Naive thymus-derived CD8-positive, alpha-beta T cell (primary cell): ENCODE measurements at regions not wholly inside any gene's neighbourhood (a gene's known extent, or its start where the extent isn't known, plus 50 kb on each side); places are given as distances from the start of the nearest gene placed in this dataset.
"Not testable (repeated sequence)": the region's sequence is repeated elsewhere in the genome, so short reads cannot be mapped to it uniquely, and the experiment has no call there.

Experiments
- ATAC-seq, 2 donors: fragments of 150-1000 bp; cut with Tn5 transposase in 1 of 2; sonication (Bioruptor Pico), chemical (Tn5 transposase) in 1 of 2; 1 replicate in 1 of 2; 2 replicates in 1 of 2; pipeline ENCODE4 v1.10.0; 2021; ENCODE audit warnings: mild to moderate bottlenecking in 2 of 2, moderate library complexity in 2 of 2
- POLR2A ChIA-PET: fragments of 350-600 bp; sonication (Branson Sonifier 250); formaldehyde crosslinking; loops from one replicate; lab custom pipeline; 2021; ENCODE audit warnings: antibody characterized with exemption; lab: Charles Lee
- DNase-seq, 10 donors: peaks; one replicate each; pipeline versions ENCODE4 v3.0.0 to v3.0.0-alpha.2; 2020 to 2022
- H3K27ac Mint-ChIP-seq, 10 donors: one replicate each; pipeline ENCODE4 v1.8.0; 2020 to 2022; ENCODE audit warnings: mild to moderate bottlenecking in 10 of 10, mixed read lengths in 10 of 10, moderate library complexity in 4 of 10, inconsistent platforms in 1 of 10
- H3K27me3 Mint-ChIP-seq, 5 donors: one replicate each; pipeline ENCODE4 v1.8.0; 2021 to 2022; ENCODE audit warnings: mixed read lengths in 5 of 5
- H3K36me3 Mint-ChIP-seq, 3 donors: one replicate each; pipeline ENCODE4 v1.8.0; 2020 to 2022; ENCODE audit warnings: mixed read lengths in 3 of 3, mild to moderate bottlenecking in 2 of 3, inconsistent platforms in 1 of 3
- H3K4me1 Mint-ChIP-seq, 4 donors: one replicate each; pipeline ENCODE4 v1.8.0; 2021 to 2022; ENCODE audit warnings: mixed read lengths in 4 of 4
- H3K4me3 Mint-ChIP-seq, 10 donors: one replicate each; pipeline ENCODE4 v1.8.0; 2020 to 2022; ENCODE audit warnings: mild to moderate bottlenecking in 10 of 10, mixed read lengths in 10 of 10, moderate library complexity in 6 of 10, inconsistent platforms in 1 of 10
- H3K9me3 Mint-ChIP-seq, 9 donors: one replicate each; pipeline ENCODE4 v1.8.0; 2020 to 2022; ENCODE audit warnings: mixed read lengths in 9 of 9, mild to moderate bottlenecking in 3 of 9, inconsistent platforms in 1 of 9, moderate library complexity in 1 of 9

DNA sequence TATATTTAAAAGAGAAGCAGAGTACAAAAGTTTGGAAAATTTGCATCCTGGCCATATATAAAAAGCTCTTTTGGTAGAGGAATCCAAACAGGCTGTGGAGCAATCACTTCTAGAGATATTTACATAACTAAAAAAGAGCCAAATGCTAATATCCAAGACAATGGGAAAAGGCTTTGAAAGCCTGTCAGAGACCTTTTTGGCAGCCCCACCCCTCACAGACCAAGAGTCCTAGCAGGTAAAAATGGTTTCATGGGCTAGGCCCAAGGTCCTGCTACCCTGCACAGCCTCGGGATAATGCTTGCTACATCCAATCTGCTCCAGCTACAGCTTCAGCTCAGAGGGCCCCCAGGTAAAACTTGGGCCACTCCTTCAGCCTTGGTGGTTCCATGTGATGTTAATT is 430.2 kb upstream of the KCND2 start:
- ATAC-seq (no peak), DNase-seq (no peak)
- no peaks in the 10 kb centered on the region for H3K4me1 Mint-ChIP-seq
- H3K4me3 Mint-ChIP-seq, result no peak overlapping the region
- no peaks in the 10 kb centered on the region for H3K27me3 Mint-ChIP-seq
- peaks cover 0 to 5% (median 0%) of the 10 kb centered on the region in 3 donors for H3K36me3 Mint-ChIP-seq
- no peak overlapping the region for H3K27ac Mint-ChIP-seq
- peaks cover 0 to 56% (median 25%) of the 10 kb centered on the region in 9 donors for H3K9me3 Mint-ChIP-seq
- POLR2A ChIA-PET, result no interaction called here

DNA sequence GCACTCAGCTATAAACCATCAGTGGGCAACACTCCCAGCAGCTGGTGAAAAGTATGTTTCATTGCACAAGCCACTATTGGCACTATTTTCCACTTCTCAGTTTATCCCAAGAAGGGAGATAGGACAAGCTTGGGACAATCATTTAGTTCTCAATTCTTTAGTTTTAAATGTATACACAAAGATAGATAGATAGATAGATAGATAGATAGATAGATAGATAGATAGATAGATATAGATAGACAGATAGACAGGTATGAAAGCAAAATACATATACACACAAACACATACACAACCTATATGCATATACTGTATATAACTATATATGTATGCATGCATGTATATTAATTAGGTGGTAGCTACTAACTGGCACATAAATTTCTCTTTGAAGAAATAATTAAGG is 411.6 kb upstream of the KCND2 start:
- Mint-ChIP-seq H3K36me3 (no peaks in the 10 kb centered on the region), H3K4me1 (no peaks in the 10 kb centered on the region), H3K9me3 (peaks cover 4 to 26% (median 14%) of the 10 kb centered on the region in 9 donors), H3K27ac (no peak overlapping the region), H3K27me3 (no peaks in the 10 kb centered on the region), H3K4me3 (no peak overlapping the region)
- POLR2A ChIA-PET, result no interaction called here
- ATAC-seq (no peak), DNase-seq (no peak)

DNA sequence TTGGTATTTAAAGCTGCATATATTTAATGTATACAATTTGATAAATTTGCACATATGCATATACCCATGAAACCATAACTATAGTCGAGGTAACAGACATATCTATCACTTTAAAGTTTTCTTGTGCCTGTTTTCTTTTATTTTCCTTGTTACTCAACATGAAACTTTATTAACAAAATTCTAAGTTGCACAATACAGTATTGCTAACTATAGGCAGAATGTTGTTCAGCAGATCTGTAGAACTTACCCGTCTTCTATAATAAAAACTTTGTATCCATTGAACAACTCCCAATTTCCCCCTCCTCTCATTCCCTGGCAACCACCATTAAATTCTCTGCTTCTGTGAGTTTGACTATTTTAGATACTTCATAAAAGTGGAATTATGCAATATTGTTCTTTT is 404.6 kb upstream of the KCND2 start:
- no peak overlapping the region for H3K27ac Mint-ChIP-seq
- POLR2A ChIA-PET, result no interaction called here

DNA sequence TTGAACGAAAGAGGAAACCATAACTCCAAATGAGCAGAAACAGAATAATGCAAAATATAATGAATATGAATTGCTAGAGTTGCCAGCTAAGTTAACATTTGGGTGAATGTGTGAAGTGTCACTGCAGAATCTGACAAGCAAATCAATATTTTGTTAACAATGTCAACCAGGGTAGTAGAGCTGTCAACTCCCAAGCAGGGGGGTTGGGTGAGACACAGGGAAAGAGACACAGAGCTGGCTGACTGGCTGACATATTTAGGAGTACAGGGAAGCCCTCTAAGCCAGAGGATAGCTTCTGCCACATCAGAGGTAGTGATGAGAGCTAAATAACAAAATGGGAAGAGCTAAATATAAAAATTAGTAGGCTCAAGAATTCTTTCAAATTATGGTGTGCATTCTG is 393.1 kb upstream of the KCND2 start:
- no peaks in the 10 kb centered on the region for H3K27me3 Mint-ChIP-seq
- POLR2A ChIA-PET, result no interaction called here
- no peak overlapping the region for H3K4me3 Mint-ChIP-seq
- peaks cover 3 to 21% (median 6%) of the 10 kb centered on the region in 9 donors for H3K9me3 Mint-ChIP-seq
- ATAC-seq (no peak), DNase-seq (no peak)
- no peak overlapping the region for H3K27ac Mint-ChIP-seq
- H3K36me3 Mint-ChIP-seq, result peaks cover 0 to 3% (median 0%) of the 10 kb centered on the region in 3 donors
- H3K4me1 Mint-ChIP-seq, result no peaks in the 10 kb centered on the region

More for the DNA sequence above, 404.6 kb upstream of the KCND2 start:
- H3K4me1 Mint-ChIP-seq, result no peaks in the 10 kb centered on the region
- DNase-seq, result no peak
- H3K36me3 Mint-ChIP-seq, result peaks cover 0 to 9% (median 0%) of the 10 kb centered on the region in 3 donors
- H3K4me3 Mint-ChIP-seq, result no peak overlapping the region
- H3K9me3 Mint-ChIP-seq, result peaks cover 4 to 23% (median 11%) of the 10 kb centered on the region in 9 donors
- no peak for ATAC-seq
- no peaks in the 10 kb centered on the region for H3K27me3 Mint-ChIP-seq

DNA sequence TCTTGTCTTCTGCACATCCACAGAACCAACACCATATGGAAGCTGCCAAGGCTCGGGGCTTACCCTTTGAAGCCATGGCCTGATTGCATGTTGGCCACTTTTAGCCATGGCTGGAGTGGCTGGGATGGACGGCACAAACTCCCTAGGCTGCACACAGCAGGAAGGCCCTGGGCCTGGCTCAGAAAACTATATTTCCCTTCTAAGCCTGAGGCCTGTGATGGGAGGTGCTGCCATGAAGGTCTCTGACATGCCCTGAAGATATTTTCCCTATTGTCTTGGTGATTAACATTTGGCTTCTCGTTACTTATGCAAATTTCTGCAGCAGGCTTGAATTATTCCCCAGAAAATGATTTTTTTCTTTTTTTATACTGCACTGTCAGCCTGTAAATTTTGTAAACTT is 387.0 kb upstream of the KCND2 start:
- no peak overlapping the region for H3K4me3 Mint-ChIP-seq
- no peaks in the 10 kb centered on the region for H3K27me3 Mint-ChIP-seq
- peaks cover 0 to 36% (median 11%) of the 10 kb centered on the region in 9 donors for H3K9me3 Mint-ChIP-seq
- no peak overlapping the region for H3K27ac Mint-ChIP-seq
- H3K36me3 Mint-ChIP-seq, result peaks cover 0 to 3% (median 0%) of the 10 kb centered on the region in 3 donors
- H3K4me1 Mint-ChIP-seq, result no peaks in the 10 kb centered on the region
- DNase-seq, result no peak
- POLR2A ChIA-PET, result no interaction called here
- ATAC-seq, result no peak

DNA sequence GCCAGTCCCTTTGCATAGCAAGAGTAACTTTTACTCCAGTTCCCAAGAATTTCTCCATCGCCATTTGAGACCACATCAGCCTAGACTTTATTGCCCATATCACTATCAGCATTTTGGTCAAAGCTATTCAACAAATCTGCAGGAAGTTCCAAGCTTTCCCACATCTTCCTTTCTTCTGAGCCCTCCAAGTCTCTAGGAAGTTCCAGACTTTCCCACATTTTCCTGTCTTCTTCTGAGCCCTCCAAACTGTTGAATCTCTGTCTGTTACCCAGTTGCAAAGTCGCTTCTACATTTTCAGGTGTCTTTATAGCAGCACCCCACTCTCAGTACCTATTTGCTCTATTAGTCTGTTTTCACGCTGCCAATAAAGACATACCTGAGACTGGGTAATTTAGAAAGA is 386.4 kb upstream of the KCND2 start:
- H3K27ac Mint-ChIP-seq, H3K36me3 Mint-ChIP-seq, DNase-seq, ATAC-seq, POLR2A ChIA-PET, H3K4me3 Mint-ChIP-seq, H3K27me3 Mint-ChIP-seq, H3K4me1 Mint-ChIP-seq: not testable (repeated sequence)
- H3K9me3 Mint-ChIP-seq, result peaks cover 0 to 36% (median 7%) of the 10 kb centered on the region in 9 donors

DNA sequence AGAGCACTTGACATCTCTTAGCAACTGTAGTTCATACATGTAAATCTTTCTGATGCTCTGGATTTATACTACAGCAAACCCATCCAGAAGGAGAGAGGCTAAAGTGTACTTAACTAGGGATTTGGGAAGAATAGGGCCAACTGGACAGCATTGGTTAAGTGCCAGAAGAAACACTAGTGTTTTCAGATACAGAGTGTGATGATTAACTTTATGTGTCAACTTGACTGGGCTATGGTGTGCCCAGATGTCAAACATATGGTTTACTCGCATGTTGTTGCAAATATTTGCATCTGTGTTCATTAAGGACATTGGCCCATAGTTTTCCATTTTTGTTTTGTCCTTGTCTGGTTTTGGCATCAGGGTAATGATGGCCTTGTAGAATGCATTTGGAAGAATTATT is 384.7 kb upstream of the KCND2 start:
- no peak overlapping the region for H3K27ac Mint-ChIP-seq
- DNase-seq (no peak), ATAC-seq (no peak)
- peaks cover 0 to 3% (median 0%) of the 10 kb centered on the region in 3 donors for H3K36me3 Mint-ChIP-seq
- peaks cover 0 to 31% (median 7%) of the 10 kb centered on the region in 9 donors for H3K9me3 Mint-ChIP-seq
- H3K27me3 Mint-ChIP-seq, result no peaks in the 10 kb centered on the region
- POLR2A ChIA-PET, result no interaction called here
- H3K4me1 Mint-ChIP-seq, result no peaks in the 10 kb centered on the region
- no peak overlapping the region for H3K4me3 Mint-ChIP-seq

DNA sequence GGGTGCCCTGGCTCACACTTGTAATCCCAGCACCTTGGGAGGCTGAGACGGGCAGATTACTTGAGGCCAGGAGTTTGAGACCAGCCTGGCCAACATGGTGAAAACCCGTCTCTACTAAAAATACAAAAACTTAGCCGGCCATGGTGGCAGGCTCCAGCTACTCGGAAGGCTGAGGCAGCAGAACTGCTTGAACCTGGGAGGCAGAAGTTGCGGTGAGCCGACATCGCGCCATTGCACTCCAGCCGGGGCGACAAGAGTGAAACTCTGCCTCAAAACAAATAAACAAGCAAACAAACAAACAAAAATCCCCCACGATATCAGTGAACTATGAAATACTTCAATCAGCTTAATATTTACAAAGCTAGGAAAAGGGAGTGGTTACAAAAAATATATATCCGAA is 382.3 kb upstream of the KCND2 start:
- H3K27me3 Mint-ChIP-seq, result no peaks in the 10 kb centered on the region
- no peaks in the 10 kb centered on the region for H3K4me1 Mint-ChIP-seq
- H3K4me3 Mint-ChIP-seq, result no peak overlapping the region
- peaks cover 0 to under 1% (median 0%) of the 10 kb centered on the region in 3 donors for H3K36me3 Mint-ChIP-seq
- DNase-seq, result no peak
- ATAC-seq, result no peak
- POLR2A ChIA-PET, result no interaction called here
- peaks cover 3 to 20% (median 8%) of the 10 kb centered on the region in 9 donors for H3K9me3 Mint-ChIP-seq
- no peak overlapping the region for H3K27ac Mint-ChIP-seq

DNA sequence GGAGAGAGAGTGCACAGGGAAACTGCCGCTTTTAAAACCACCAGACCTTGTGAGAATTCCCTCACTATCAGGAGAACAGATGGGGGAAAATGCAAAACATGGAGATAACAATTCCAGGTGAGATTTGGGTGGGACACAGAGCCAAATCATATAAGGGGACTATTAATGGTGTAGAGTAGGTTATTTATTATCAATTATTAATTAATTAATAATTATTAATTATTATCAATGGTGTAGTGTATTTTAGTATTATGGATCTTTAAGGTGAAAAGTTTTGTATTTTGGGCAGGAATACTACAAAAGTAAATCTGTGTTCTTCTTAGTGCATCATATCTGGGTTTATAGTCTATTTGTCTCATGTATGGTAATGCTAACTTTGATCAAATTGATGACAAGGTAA is 377.7 kb upstream of the KCND2 start:
- Mint-ChIP-seq H3K4me3 (no peak overlapping the region), H3K27ac (no peak overlapping the region), H3K4me1 (no peaks in the 10 kb centered on the region), H3K27me3 (no peaks in the 10 kb centered on the region), H3K9me3 (peaks cover 0 to 23% (median 12%) of the 10 kb centered on the region in 9 donors), H3K36me3 (peaks cover 0 to 7% (median 0%) of the 10 kb centered on the region in 3 donors)
- no peak for ATAC-seq
- POLR2A ChIA-PET, result no interaction called here
- no peak for DNase-seq

DNA sequence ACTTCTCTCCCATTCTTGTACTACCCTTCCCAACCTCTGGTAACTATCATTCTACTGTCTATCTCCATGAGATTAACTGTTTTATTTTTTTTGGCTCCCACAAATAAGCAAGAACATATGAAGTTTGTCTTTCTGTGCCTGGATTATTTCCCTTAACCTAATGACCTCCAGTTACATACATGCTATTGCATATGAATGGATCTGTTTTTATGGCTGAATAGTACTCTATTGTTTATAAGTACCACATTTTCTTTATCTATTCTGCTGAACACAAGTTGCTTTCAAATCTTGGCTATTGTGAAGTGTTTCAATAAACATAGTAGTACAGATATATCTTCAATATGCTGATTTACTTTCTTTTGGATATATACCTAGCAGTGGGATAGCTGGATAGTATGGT is 376.6 kb upstream of the KCND2 start:
- Mint-ChIP-seq H3K27me3 (no peaks in the 10 kb centered on the region), H3K9me3 (peaks cover 0 to 25% (median 10%) of the 10 kb centered on the region in 9 donors), H3K27ac (no peak overlapping the region), H3K36me3 (peaks cover 0 to 7% (median 0%) of the 10 kb centered on the region in 3 donors), H3K4me3 (no peak overlapping the region), H3K4me1 (no peaks in the 10 kb centered on the region)
- POLR2A ChIA-PET, result no interaction called here
- ATAC-seq (no peak), DNase-seq (no peak)

DNA sequence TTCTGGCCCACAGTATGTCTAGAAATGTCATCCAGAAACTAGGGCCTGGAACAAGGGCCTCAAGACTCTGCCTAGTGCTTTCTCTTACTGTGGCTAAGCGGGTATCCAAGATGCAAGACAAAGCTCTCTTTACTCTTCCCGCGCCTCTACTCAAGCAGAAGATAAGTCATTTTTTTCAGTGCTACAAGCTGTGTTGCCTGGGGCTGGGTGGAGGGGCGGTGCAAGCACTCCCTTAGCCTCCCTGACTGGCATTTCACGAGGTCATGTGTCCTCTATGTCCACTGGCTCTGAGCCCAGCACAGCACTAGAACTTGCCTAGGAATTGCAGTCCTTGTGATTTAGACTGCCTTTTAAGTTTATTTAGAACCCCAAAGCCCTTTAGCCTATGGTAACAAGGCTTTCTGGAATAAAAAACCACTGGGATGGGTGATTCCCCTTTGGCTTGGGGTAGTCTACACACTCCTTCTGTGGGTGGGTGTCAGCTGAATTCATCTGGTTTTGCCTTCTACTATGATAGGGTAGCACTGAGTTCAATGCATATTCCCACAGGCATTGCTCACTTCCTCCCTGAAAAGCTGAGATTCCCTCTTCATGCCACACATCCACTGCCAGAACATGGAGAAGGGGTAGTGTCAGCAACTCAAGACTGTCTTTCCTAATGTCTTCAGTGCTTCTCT is 371.8 kb upstream of the KCND2 start:
- POLR2A ChIA-PET, result no interaction called here

DNA sequence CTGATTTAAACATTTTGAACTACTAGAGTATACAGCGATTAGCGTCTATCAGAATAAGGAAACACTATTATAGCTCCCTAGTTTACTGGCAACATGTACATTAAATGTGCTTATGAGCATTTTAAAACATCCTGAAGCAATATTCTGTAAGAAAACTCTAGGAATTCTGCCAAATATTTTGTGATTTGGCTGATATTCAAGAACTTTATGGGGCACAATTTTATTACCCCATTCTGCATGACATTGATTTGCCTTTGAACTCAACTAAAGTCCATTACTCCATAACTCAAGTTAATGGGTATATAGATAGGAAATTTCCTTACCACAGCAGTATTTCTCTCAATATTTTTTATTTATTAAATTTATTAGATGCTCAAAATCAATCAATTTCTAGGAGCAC is 369.9 kb upstream of the KCND2 start:
- H3K4me3 Mint-ChIP-seq, result no peak overlapping the region
- H3K4me1 Mint-ChIP-seq, result no peaks in the 10 kb centered on the region
- no peak overlapping the region for H3K27ac Mint-ChIP-seq
- no peak for DNase-seq
- H3K9me3 Mint-ChIP-seq, result peaks cover 0 to 24% (median 9%) of the 10 kb centered on the region in 9 donors
- H3K36me3 Mint-ChIP-seq, result peaks cover 0 to 7% (median 0%) of the 10 kb centered on the region in 3 donors
- POLR2A ChIA-PET, result no interaction called here
- ATAC-seq, result no peak
- no peaks in the 10 kb centered on the region for H3K27me3 Mint-ChIP-seq

More for the DNA sequence above, 371.8 kb upstream of the KCND2 start:
- Mint-ChIP-seq H3K4me3 (no peak overlapping the region), H3K4me1 (no peaks in the 10 kb centered on the region), H3K9me3 (peaks cover 0 to 31% (median 8%) of the 10 kb centered on the region in 9 donors), H3K27me3 (no peaks in the 10 kb centered on the region), H3K27ac (no peak overlapping the region), H3K36me3 (peaks cover 0 to 7% (median 0%) of the 10 kb centered on the region in 3 donors)
- no peak for DNase-seq
- ATAC-seq, result no peak

DNA sequence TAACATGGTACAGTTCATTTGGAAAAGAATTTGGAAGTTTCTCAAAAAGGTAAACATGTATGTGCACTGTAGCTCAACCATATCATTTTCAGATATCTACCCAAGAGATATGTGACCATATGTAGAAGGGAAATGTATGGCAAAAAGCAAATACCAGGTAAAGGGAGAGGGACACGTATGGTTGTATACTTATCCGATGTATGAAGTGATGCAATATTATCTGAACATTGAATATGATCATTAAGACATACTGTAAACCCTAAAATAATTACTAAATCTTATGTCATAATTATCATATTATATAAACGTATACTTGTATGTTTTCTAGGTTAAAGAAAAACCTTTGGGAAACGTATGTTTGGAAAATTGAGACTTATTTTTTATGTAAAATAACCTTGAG is 367.5 kb upstream of the KCND2 start:
- DNase-seq (no peak), ATAC-seq (no peak)
- POLR2A ChIA-PET, result no interaction called here
- Mint-ChIP-seq H3K4me1 (no peaks in the 10 kb centered on the region), H3K27ac (no peak overlapping the region), H3K36me3 (no peaks in the 10 kb centered on the region), H3K27me3 (no peaks in the 10 kb centered on the region), H3K4me3 (no peak overlapping the region), H3K9me3 (peaks cover 0 to 20% (median 10%) of the 10 kb centered on the region in 9 donors)

DNA sequence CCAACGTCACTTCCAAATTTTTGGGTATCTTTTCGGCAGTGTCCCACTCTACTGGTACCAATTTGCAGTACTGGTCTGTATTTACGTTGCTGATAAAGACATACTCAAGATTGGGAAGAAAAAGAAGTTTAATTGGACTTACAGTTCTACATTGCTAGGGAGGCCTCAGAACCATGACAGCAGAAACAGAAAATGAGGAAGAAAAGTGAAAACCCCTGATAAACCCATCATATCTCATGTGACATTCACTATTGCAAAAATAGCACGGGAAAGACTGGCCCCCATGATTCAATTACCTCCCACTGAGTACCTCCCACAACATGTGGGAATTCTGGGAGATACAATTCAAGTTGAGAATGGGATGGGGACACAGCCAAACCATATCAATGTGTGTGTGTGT is 364.0 kb upstream of the KCND2 start:
- POLR2A ChIA-PET, result no interaction called here
- Mint-ChIP-seq H3K4me3 (no peak overlapping the region), H3K27ac (no peak overlapping the region), H3K36me3 (no peaks in the 10 kb centered on the region), H3K27me3 (no peaks in the 10 kb centered on the region), H3K4me1 (no peaks in the 10 kb centered on the region), H3K9me3 (peaks cover 0 to 20% (median 5%) of the 10 kb centered on the region in 9 donors)
- ATAC-seq (no peak), DNase-seq (no peak)
